Upper lobe of left lung (tissue), 6 donors: ENCODE measurements at regions not wholly inside any gene's neighbourhood (a gene's known extent, or its start where the extent isn't known, plus 50 kb on each side); places are given as distances from the start of the nearest gene placed in this dataset.

ENCODE experiments used
- ATAC-seq, 2 donors: fragments of 200-7000 bp; cut with Tn5 transposase; one replicate each; pipeline ENCODE4 v1.9.1; 2022; ENCODE audit warnings: mild to moderate bottlenecking in 2 of 2, moderate library complexity in 2 of 2; ENCODE audit not compliant: low FRiP score in 2 of 2
- DNase-seq, 2 donors: peaks; one replicate each; pipeline ENCODE4 v3.0.0-alpha.2; 2019 to 2020
- H3K27ac ChIP-seq, 4 donors: fragments of 200-600 bp; sonication (generic); one replicate each; pipeline ENCODE4 v1.5.1; 2016 to 2019
- H3K27me3 ChIP-seq, 4 donors: fragments of 200-600 bp; sonication (generic); one replicate each; pipeline ENCODE4 v1.5.1; 2017 to 2019
- H3K36me3 ChIP-seq, 4 donors: fragments of 200-600 bp; sonication (generic); one replicate each; pipeline ENCODE4 v1.5.1; 2016 to 2019
- H3K4me1 ChIP-seq, 4 donors: fragments of 200-600 bp; sonication (generic); one replicate each; pipeline ENCODE4 v1.5.1; 2018 to 2019
- H3K4me3 ChIP-seq, 4 donors: fragments of 200-600 bp; sonication (generic); one replicate each; pipeline ENCODE4 v1.5.1; 2017 to 2019; ENCODE audit warnings: mild to moderate bottlenecking in 2 of 4, moderate library complexity in 1 of 4
- H3K9me3 ChIP-seq, 4 donors: fragments of 200-600 bp; sonication (generic); one replicate each; pipeline ENCODE4 v1.5.1; 2018 to 2019
- EP300 ChIP-seq, 4 donors: sonication (generic); formaldehyde crosslinking; IDR thresholded peaks; one replicate each; pipeline ENCODE4 v1.5.1; 2017; ENCODE audit warnings: antibody characterized with exemption in 4 of 4, control low read depth in 2 of 4
- POLR2A ChIP-seq, 4 donors: fragments of 450-650 bp; IDR thresholded peaks; one replicate each; pipeline ENCODE4 v1.5.1; 2016 to 2017; ENCODE audit warnings: antibody characterized with exemption in 4 of 4, mild to moderate bottlenecking in 2 of 4
- POLR2AphosphoS5 ChIP-seq, 2 donors: sonication (generic); formaldehyde crosslinking; IDR thresholded peaks; one replicate each; pipeline ENCODE4 v1.5.1; 2017; ENCODE audit warnings: antibody characterized with exemption in 2 of 2
- WGBS, 2 donors: methylation state at CpG; one replicate each; pipeline ENCODE4 v1.1.5; 2017 to 2018; 5-methylcytosine and 5-hydroxymethylcytosine counted together
- TF ChIP-seq, protein P1 (sequence below), 6 experiments: fragments of 450-650 bp in 4 of 6; fragments of 200-600 bp in 2 of 6; sonication (generic) in 2 of 6; IDR thresholded peaks; one replicate each; pipeline ENCODE4 v1.5.1; 2016 to 2019; ENCODE audit warnings: antibody characterized with exemption in 6 of 6
- donor health status: DM: no; HTN: no; CAD: no; lungs with moderate emphysema.
- donor health status: DM: no; HTN: yes; CAD: no; lungs with severe emphysema.

DNA sequence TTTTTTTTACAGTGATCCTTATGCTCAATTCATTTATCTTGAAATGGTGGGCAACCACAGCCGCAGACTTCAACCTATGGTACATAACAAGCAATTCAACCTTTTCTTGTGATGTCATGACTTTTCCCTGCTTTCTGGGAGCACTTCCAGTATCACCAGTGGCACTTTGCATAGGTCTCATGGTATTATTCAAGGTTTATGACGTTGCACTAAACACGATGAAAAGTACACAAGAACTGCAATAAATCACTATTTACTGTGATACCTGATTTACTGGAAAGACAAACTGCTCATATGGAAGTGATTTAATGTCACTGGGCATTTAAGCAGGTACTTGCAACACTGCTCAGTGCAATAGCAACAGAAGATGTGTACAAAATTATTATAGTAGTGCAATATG lies 251.7 kb upstream of the CXCL12 start:
- no peak overlapping the region for H3K27ac ChIP-seq
- WGBS, 2 donors, result 85 to 86% methylated on average over 3 of the region's 3 CpGs
- DNase-seq (no peak), ATAC-seq (no peak)
- no peaks in the 10 kb centered on the region for H3K36me3 ChIP-seq
- no peak for TF ChIP-seq EP300 (IDR thresholded peaks at IDR 0.05)
- no peaks in the 10 kb centered on the region for H3K9me3 ChIP-seq
- H3K27me3 ChIP-seq, result no peaks in the 10 kb centered on the region
- H3K4me3 ChIP-seq, result no peak overlapping the region
- no peaks in the 10 kb centered on the region for H3K4me1 ChIP-seq

DNA sequence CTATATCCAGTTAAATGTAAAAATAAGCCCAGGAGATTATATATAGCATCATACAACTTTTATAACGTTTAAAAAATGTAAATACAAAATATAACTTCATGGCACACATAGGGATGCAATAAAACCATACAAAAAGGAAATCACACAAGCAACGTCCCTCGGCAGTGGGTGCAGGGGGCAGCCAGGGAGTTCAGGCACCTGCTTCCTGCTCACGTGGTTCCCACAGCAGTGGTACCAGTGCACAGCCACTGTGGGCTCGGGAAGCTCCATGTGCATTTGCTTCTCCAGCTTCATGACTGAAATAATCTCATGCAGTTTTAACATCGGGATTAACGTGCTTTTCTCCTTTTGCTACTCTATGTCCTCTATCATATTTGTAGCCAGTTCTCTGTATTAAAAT lies 255.5 kb upstream of the CXCL12 start:
- ATAC-seq (no peak), DNase-seq (no peak)
- Histone ChIP-seq H3K36me3 (no peaks in the 10 kb centered on the region), H3K4me1 (no peaks in the 10 kb centered on the region), H3K4me3 (no peak overlapping the region), H3K9me3 (no peaks in the 10 kb centered on the region), H3K27me3 (no peaks in the 10 kb centered on the region), H3K27ac (no peak overlapping the region)
- TF ChIP-seq POLR2AphosphoS5 (IDR thresholded peaks at IDR 0.05) (no peak), POLR2A (IDR thresholded peaks at IDR 0.05) (no peak), EP300 (IDR thresholded peaks at IDR 0.05) (no peak)
- TF ChIP-seq, protein P1, sequence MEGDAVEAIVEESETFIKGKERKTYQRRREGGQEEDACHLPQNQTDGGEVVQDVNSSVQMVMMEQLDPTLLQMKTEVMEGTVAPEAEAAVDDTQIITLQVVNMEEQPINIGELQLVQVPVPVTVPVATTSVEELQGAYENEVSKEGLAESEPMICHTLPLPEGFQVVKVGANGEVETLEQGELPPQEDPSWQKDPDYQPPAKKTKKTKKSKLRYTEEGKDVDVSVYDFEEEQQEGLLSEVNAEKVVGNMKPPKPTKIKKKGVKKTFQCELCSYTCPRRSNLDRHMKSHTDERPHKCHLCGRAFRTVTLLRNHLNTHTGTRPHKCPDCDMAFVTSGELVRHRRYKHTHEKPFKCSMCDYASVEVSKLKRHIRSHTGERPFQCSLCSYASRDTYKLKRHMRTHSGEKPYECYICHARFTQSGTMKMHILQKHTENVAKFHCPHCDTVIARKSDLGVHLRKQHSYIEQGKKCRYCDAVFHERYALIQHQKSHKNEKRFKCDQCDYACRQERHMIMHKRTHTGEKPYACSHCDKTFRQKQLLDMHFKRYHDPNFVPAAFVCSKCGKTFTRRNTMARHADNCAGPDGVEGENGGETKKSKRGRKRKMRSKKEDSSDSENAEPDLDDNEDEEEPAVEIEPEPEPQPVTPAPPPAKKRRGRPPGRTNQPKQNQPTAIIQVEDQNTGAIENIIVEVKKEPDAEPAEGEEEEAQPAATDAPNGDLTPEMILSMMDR (IDR thresholded peaks at IDR 0.05), result no peak
- 37 to 46% methylated on average over 7 of the region's 7 CpGs for WGBS, 2 donors

DNA sequence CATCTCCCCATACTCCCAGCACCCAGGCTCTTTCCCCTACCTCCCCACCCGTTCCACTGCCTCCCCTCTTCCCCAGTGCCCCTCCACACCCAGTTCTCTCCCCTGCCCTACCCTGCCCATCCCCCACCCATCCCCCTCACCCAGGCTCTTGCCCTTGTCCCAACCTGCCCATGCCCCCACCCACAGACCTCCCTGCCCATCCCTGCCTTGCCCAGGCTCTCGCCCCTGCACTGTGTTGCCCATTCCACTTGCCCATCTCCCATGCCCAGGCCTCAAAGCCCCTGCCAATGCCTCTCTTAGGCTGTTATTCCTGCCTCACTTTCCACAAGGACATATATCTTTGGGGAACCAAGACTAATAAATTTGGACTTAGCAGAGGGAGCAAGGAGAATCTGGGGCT lies 262.6 kb upstream of the CXCL12 start:
- no peaks in the 10 kb centered on the region for H3K36me3 ChIP-seq
- H3K27me3 ChIP-seq, result no peaks in the 10 kb centered on the region
- no peaks in the 10 kb centered on the region for H3K9me3 ChIP-seq
- 89 to 100% methylated on average over 1 to 2 of the region's 2 CpGs for WGBS, 2 donors
- no peak overlapping the region for H3K4me3 ChIP-seq
- no peak for TF ChIP-seq POLR2A (IDR thresholded peaks at IDR 0.05)
- no peak for TF ChIP-seq EP300 (IDR thresholded peaks at IDR 0.05)
- TF ChIP-seq POLR2AphosphoS5 (IDR thresholded peaks at IDR 0.05), result no peak
- TF ChIP-seq, protein P1 (IDR thresholded peaks at IDR 0.05), result no peak
- peak in 1 of 2 donors; percentile 23 for ATAC-seq
- no peak for DNase-seq
- no peak overlapping the region for H3K27ac ChIP-seq
- no peaks in the 10 kb centered on the region for H3K4me1 ChIP-seq

DNA sequence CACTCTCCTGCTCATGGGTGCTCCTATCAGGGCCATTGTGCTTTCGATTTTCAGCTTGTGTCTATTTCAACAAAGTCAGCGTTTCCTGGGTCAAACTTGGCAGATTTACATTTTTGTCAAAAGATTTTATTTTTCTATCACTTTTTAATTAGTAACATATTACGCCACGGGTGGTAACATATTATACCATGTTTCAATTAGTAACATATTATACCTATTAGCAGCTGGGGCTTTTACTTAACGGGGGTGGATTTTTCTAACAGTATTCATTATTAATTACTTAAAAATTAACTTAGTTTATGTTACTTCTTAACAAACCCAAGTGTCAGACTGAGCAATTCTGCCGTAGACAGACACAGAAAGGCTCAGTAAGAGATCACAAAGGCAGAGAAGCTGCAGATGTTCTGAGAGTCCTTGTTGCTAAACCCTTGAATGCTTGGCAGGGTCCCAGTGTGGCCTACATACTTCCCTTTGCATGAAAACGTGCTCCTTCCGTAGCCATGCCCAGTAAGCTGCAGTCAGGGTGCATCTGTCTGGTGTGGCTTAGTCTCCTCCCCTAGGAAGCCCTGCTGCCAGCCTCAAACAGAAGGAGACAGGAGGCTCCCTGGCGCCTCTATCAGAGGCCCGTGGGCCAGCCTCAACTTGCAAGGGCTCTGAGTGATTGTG lies 263.1 kb upstream of the CXCL12 start:
- 58 to 71% methylated on average over 10 of the region's 10 CpGs for WGBS, 2 donors
- ATAC-seq (peak in 1 of 2 donors; percentile 43), DNase-seq (no peak)
- Histone ChIP-seq H3K9me3 (no peaks in the 10 kb centered on the region), H3K27ac (no peak overlapping the region), H3K4me1 (no peaks in the 10 kb centered on the region), H3K4me3 (no peak overlapping the region), H3K36me3 (no peaks in the 10 kb centered on the region), H3K27me3 (no peaks in the 10 kb centered on the region)
- TF ChIP-seq POLR2AphosphoS5 (IDR thresholded peaks at IDR 0.05) (no peak), POLR2A (IDR thresholded peaks at IDR 0.05) (no peak), EP300 (IDR thresholded peaks at IDR 0.05) (no peak)
- TF ChIP-seq, protein P1 (IDR thresholded peaks at IDR 0.05), result no peak

DNA sequence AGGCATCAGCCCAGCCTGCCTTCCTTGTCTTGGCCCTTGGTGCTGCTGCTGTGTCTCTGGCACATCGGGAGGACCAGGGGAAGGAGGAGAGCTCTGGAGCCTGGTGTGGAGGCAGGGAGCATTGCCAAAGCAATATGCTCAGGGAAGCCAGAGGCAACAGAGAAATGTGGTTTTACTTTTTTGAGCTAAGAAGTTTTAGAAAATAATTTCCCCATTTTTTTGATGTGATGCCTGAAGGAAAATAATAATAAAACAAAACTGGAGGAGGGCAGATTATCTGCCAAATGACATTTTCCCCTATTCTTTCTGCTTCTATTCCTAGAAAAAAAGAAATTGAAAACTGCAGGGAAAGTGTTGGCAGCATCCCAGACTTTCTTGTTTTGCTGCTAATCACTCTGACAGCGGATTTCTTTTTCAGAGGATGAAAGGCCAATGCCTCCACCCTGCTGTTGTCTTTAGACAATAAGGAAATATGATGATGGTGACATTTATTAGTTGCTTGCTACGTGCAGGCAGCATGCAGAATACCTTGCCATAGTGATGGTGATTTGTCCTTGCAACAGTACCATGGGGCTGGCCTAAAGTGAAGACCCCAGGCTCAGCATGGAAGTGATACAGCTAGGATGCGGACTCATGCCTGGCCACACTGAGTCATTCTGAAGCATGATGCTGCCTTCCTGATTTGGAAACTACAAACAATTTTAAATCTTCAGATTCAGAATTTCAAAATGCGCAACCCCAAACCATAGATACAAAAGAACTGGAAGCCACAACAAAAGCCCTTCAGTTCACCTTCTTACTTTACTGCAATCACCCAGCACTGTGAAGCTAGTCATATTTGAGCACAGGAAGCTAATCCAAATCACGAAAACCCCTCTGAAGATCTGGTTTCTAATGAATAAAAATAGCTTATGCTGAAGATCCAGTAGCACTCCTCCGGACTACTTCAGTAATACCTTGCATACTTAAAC lies 260.2 kb upstream of the TMEM72 start:
- H3K27me3 ChIP-seq, result no peaks in the 10 kb centered on the region
- DNase-seq (no peak), ATAC-seq (peak in 1 of 2 donors; percentile 53)
- no peak overlapping the region for H3K27ac ChIP-seq
- no peaks in the 10 kb centered on the region for H3K9me3 ChIP-seq
- no peaks in the 10 kb centered on the region for H3K4me1 ChIP-seq
- no peak overlapping the region for H3K4me3 ChIP-seq
- whole genome bisulfite sequencing, 2 donors, result 62% methylated on average over 7 of the region's 7 CpGs
- TF ChIP-seq POLR2A (IDR thresholded peaks at IDR 0.05) (no peak), POLR2AphosphoS5 (IDR thresholded peaks at IDR 0.05) (no peak), EP300 (IDR thresholded peaks at IDR 0.05) (no peak)
- TF ChIP-seq, protein P1 (IDR thresholded peaks at IDR 0.05), result no peak
- no peaks in the 10 kb centered on the region for H3K36me3 ChIP-seq
